Right cardiac atrium (tissue), 5 donors: ENCODE measurements at regions not wholly inside any gene's neighbourhood (a gene's known extent, or its start where the extent isn't known, plus 50 kb on each side); places are given as distances from the start of the nearest gene placed in this dataset.
"Not testable (repeated sequence)": the region's sequence is repeated elsewhere in the genome, so short reads cannot be mapped to it uniquely, and the experiment has no call there.

Source experiments
- ATAC-seq, 2 donors: fragments of 200-7000 bp; cut with Tn5 transposase; one replicate each; pipeline versions ENCODE4 v1.8.0 to v1.9.1; 2020; ENCODE audit warnings: moderate library complexity in 2 of 2, mild to moderate bottlenecking in 1 of 2
- DNase-seq, 3 donors: peaks; one replicate each; pipeline ENCODE4 v3.0.0-alpha.2; 2020
- H3K27ac ChIP-seq: one replicate; pipeline ENCODE4 v1.5.1; 2013; ENCODE audit warnings: mild to moderate bottlenecking, low read length, control low read depth, moderate library complexity
- H3K27me3 ChIP-seq: one replicate; pipeline ENCODE4 v1.6.1; 2013; ENCODE audit not compliant: control insufficient read depth, insufficient read depth
- H3K4me1 ChIP-seq: one replicate; pipeline ENCODE4 v1.6.1; 2013; ENCODE audit warnings: low read length; ENCODE audit not compliant: control insufficient read depth, insufficient read depth
- H3K4me3 ChIP-seq: one replicate; pipeline ENCODE4 v1.5.1; 2013; ENCODE audit warnings: low read length, control low read depth
- H3K9me3 ChIP-seq: one replicate; pipeline ENCODE4 v1.6.1; 2013; ENCODE audit warnings: low read length; ENCODE audit not compliant: control insufficient read depth
- WGBS: extraction: QIAGEN DNeasy Blood & Tissue Kit; methylation state at CpG from one replicate; pipeline ENCODE4 v1.1.7; 2013; 5-methylcytosine and 5-hydroxymethylcytosine counted together
- intact Hi-C, 4 donors: fragments of 100-400 bp; cut with DNase I; formaldehyde crosslinking; loops; one replicate each; pipeline versions ENCODE4 v1.11.0 to v1.14.0; 2022 to 2023
- donor health status: healthy with polysubstance abuse.
- donor health status: DM: no; HTN: yes; CAD: no.
- donor health status: DM: no; HTN: no; CAD: no.
- donor health status: DM: no; HTN: yes; CAD: no; lungs with severe emphysema.
- donor health status: DM: yes; HTN: yes; CAD: no.

DNA sequence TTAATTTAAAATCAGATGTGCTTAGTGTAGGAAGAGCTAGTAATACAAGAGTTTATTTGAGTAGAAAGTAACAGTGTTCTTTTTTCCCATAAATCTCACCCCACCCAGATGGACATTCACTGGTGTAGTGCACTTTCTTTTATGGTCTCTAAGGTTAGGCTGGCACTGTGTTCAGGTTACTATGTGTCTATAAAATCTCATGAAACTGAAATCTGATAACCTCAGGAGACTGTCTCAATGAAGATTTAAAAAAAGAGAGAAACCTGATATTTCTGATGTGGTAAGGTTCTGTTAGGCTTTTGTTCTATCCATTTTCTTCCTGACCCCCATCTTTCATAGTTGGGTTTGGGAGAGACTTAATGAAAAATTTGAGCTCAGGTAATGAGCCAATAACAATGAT lies 101.2 kb upstream of the CLVS2 start:
- no peak overlapping the region for H3K27ac ChIP-seq
- no peak overlapping the region for H3K4me3 ChIP-seq
- DNase-seq (no peak), ATAC-seq (no peak)
- H3K9me3 ChIP-seq, result no peaks in the 10 kb centered on the region
- H3K4me1 ChIP-seq, result no peaks in the 10 kb centered on the region
- H3K27me3 ChIP-seq, result no peaks in the 10 kb centered on the region
- intact Hi-C loops, result no loop called here

GRCh38 chr6:122902326-122902725 lies 93.7 kb upstream of the CLVS2 start:
- no peak overlapping the region for H3K4me3 ChIP-seq
- 66% methylated on average over 2 of the region's 2 CpGs for WGBS
- H3K4me1 ChIP-seq, result no peaks in the 10 kb centered on the region
- no peak for DNase-seq
- intact Hi-C loops, result no loop called here
- ATAC-seq, result no peak
- H3K27ac ChIP-seq, result no peak overlapping the region
- no peaks in the 10 kb centered on the region for H3K27me3 ChIP-seq
- no peaks in the 10 kb centered on the region for H3K9me3 ChIP-seq

DNA sequence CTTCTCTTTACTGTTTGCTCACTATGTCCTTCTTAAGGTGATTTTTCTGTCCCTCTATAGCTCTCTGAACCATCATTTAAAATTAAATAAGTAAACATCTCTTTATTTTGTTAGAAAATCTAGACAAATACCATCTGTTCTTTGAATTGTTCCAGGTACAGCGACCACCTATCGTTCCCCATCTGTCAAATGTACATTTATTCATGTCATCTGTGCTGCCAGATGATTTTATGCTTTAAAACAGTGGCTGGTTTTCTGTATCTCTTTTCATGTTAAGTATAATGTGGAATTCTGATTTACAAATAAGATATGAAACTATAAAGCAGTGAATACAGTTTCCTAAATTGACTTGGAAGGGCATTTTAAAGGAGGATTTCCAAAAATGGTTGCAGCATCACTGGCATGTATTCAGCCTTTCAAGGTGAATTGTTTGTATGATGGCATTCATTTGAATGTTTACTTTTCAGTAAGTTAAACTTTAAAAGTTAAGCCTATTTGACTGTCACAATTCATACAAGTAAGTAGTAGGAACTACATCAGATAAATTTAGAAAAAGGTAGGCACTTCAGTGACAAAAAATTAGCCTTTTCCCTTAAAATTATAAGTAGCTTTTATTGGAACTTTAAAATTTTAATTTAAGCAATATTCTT lies 92.6 kb upstream of the CLVS2 start:
- Histone ChIP-seq H3K27ac (no peak overlapping the region), H3K9me3 (no peaks in the 10 kb centered on the region), H3K4me3 (no peak overlapping the region), H3K27me3 (no peaks in the 10 kb centered on the region), H3K4me1 (no peaks in the 10 kb centered on the region)
- 71% methylated on average over 2 of the region's 2 CpGs for WGBS
- no peak for ATAC-seq
- intact Hi-C loops, result no loop called here
- DNase-seq, result no peak

- Histone ChIP-seq H3K4me3 (no peak overlapping the region), H3K9me3 (no peaks in the 10 kb centered on the region), H3K4me1 (no peaks in the 10 kb centered on the region), H3K27me3 (no peaks in the 10 kb centered on the region), H3K27ac (no peak overlapping the region)
- DNase-seq (no peak), ATAC-seq (no peak)
- intact Hi-C loops, result no loop called here
- WGBS, result 54% methylated on average over 5 of the region's 5 CpGs
These were observed 91.9 kb upstream of the CLVS2 start for GRCh38 chr6:122904166-122904565.

- Histone ChIP-seq H3K27me3 (no peaks in the 10 kb centered on the region), H3K4me3 (no peak overlapping the region), H3K9me3 (no peaks in the 10 kb centered on the region), H3K27ac (no peak overlapping the region), H3K4me1 (no peaks in the 10 kb centered on the region)
- no peak for ATAC-seq
- WGBS, result 7% methylated on average over 1 of the region's 1 CpG
- DNase-seq, result no peak
- intact Hi-C loops, result no loop called here
These were observed 82.5 kb upstream of the CLVS2 start for GRCh38 chr6:122913558-122913957.

GRCh38 chr6:122918714-122919113 lies 77.3 kb upstream of the CLVS2 start:
- ATAC-seq (no peak), DNase-seq (no peak)
- H3K27ac ChIP-seq, result no peak overlapping the region
- H3K4me1 ChIP-seq, result no peaks in the 10 kb centered on the region
- no peaks in the 10 kb centered on the region for H3K27me3 ChIP-seq
- H3K4me3 ChIP-seq, result no peak overlapping the region
- intact Hi-C loops, result no loop called here
- no peaks in the 10 kb centered on the region for H3K9me3 ChIP-seq

- WGBS, result 83% methylated on average over 3 of the region's 3 CpGs
- no peaks in the 10 kb centered on the region for H3K27me3 ChIP-seq
These were observed 65.5 kb upstream of the CLVS2 start for GRCh38 chr6:122930252-122931180.

GRCh38 chr6:122931916-122932315 lies 64.1 kb upstream of the CLVS2 start:
- ATAC-seq (no peak), DNase-seq (no peak)

More at GRCh38 chr6:122930252-122931180, 65.5 kb upstream of the CLVS2 start:
- no peak for ATAC-seq
- no peak for DNase-seq
- H3K4me3 ChIP-seq, result no peak overlapping the region
- intact Hi-C loops, result no loop called here
- H3K4me1 ChIP-seq, result no peaks in the 10 kb centered on the region
- H3K9me3 ChIP-seq, result no peaks in the 10 kb centered on the region
- no peak overlapping the region for H3K27ac ChIP-seq

DNA sequence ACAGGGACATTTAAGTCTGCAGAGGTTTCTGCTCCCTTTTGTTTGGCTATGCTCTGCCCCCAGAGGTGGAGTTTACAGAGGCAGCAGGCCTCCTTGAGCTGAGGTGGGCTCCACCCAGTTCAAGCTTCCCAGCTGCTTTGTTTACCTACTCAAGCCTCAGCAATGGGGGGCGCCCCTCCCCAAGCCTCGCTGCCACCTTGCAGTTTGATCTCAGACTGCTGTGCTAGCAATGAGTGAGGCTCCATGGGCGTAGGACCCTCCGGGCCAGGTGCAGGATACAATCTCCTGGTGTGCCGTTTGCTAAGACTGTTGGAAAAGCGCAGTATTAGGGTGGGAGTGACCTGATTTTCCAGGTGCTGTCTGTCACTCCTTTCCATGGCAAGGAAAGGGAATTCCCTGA lies 51.1 kb upstream of the CLVS2 start:
- WGBS, result 80% methylated on average over 6 of the region's 6 CpGs
- H3K27ac ChIP-seq, H3K4me3 ChIP-seq, H3K27me3 ChIP-seq, H3K4me1 ChIP-seq, ATAC-seq, H3K9me3 ChIP-seq, intact Hi-C loops: not testable (repeated sequence)
- DNase-seq, result peak in 2 of 3 donors; percentile 15 to 20

More at GRCh38 chr6:122931916-122932315, 64.1 kb upstream of the CLVS2 start:
- Histone ChIP-seq H3K27me3 (no peaks in the 10 kb centered on the region), H3K4me1 (no peaks in the 10 kb centered on the region), H3K9me3 (no peaks in the 10 kb centered on the region), H3K4me3 (no peak overlapping the region), H3K27ac (no peak overlapping the region)
- intact Hi-C loops, result no loop called here
